Pancreas (tissue), 10 donors: ENCODE measurements at regions not wholly inside any gene's neighbourhood (a gene's known extent, or its start where the extent isn't known, plus 50 kb on each side); places are given as distances from the start of the nearest gene placed in this dataset.
"Not testable (repeated sequence)": the region's sequence is repeated elsewhere in the genome, so short reads cannot be mapped to it uniquely, and the experiment has no call there.

ENCODE experiments used
- ATAC-seq, 4 donors: fragments of 200-7000 bp; cut with Tn5 transposase; one replicate each; pipeline versions ENCODE4 v1.8.0 to v1.9.1; 2020; ENCODE audit warnings: mild to moderate bottlenecking in 4 of 4, moderate library complexity in 4 of 4
- DNase-seq, 6 donors: peaks; one replicate each; pipeline ENCODE4 v3.0.0-alpha.2; 2020
- FAIRE-seq: peaks from 2 replicates; lab custom pipeline; 2012; peaks lifted over from hg19 to GRCh38; lab: Jason Lieb, UNC
- H3K27ac ChIP-seq, 4 donors: fragments of 200-600 bp; sonication (generic); 1 replicate in 3 of 4; 2 replicates in 1 of 4; pipeline versions ENCODE4 v1.5.0 to v1.8.0; 2020
- H3K27me3 ChIP-seq, 4 donors: fragments of 200-600 bp; one replicate each; pipeline ENCODE4 v1.8.0; 2021
- H3K36me3 ChIP-seq, 3 donors: fragments of 200-600 bp; sonication (generic) in 1 of 3; one replicate each; pipeline versions ENCODE4 v1.5.0 to v1.8.0; 2020 to 2021
- H3K4me1 ChIP-seq, 3 donors: fragments of 200-600 bp; one replicate each; pipeline ENCODE4 v1.8.0; 2021
- H3K4me3 ChIP-seq, 4 donors: fragments of 200-600 bp; sonication (generic) in 2 of 4; one replicate each; pipeline versions ENCODE4 v1.5.0 to v1.8.0; 2020 to 2021
- H3K9me3 ChIP-seq, 4 donors: fragments of 200-600 bp; one replicate each; pipeline ENCODE4 v1.8.0; 2021
- WGBS, 2 donors: extraction: QIAGEN DNeasy Blood & Tissue Kit; methylation state at CpG; one replicate each; pipeline ENCODE4 v1.1.7; 2013; 5-methylcytosine and 5-hydroxymethylcytosine counted together
- intact Hi-C, 3 donors: fragments of 100-400 bp; cut with DNase I; formaldehyde crosslinking; loops; one replicate each; pipeline versions ENCODE4 v1.11.1 to v1.14.2; 2022
- TF ChIP-seq, protein P1 (sequence below), 4 donors: fragments of 200-600 bp; sonication (generic) in 3 of 4; IDR thresholded peaks; one replicate each; pipeline versions ENCODE4 v1.5.0 to v1.8.0; 2021; ENCODE audit warnings: antibody characterized with exemption in 4 of 4
- donor health status: healthy with polysubstance abuse.
- donor health status: DM: no; HTN: no; CAD: no; lungs with moderate emphysema.
- donor health status: DM: no; HTN: no; CAD: no.
- donor health status: control.
- donor health status: control.
- donor health status: Bipolar disorder and iron deficiency.
- donor health status: DM: yes; HTN: yes; CAD: no.
- donor health status: DM: no; HTN: no; CAD: no.
- donor health status: DM: no; HTN: no; CAD: no.
- donor health status: DM: yes; HTN: yes; CAD: no.

DNA sequence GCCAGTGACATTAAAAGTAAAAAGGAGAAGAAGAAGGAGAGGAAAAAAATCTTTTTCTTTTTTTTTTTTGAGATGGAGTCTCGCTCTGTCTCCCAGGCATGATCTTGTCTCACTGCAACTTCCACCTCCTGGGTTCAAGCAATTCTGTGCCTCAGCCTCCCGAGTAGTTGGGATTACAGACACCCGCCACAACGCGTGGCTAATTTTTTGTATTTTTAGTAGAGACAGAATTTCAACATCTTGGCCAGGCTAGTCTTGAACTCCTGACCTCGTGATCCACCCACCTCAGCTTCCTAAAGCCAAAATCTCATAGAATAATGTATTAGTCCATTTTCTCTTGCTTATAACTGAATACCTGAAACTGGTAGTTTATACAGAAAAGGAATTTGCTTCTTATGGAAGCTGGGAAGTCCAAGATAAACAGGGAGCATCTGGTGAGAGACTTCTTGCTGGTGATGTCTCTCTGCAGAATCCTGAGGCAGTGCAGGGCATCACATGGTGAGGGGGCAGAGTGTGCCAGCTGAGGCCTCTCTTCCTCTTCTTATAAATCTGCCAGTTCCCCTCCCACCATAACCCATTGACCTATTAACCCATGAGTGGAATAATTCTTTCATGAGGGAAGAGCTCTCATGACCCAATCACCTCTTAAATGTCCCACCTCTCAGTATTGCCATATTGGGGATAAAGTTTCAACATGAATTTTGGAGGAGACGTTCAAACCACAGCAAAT, 466.3 kb downstream of the GADD45G start:
- DNase-seq (no peak), ATAC-seq (no peak), FAIRE-seq (no peak)
- H3K4me1 ChIP-seq, result peaks cover 6 to 12% (median 7%) of the 10 kb centered on the region in 3 donors
- H3K27me3 ChIP-seq, result no peaks in the 10 kb centered on the region
- TF ChIP-seq, protein P1, sequence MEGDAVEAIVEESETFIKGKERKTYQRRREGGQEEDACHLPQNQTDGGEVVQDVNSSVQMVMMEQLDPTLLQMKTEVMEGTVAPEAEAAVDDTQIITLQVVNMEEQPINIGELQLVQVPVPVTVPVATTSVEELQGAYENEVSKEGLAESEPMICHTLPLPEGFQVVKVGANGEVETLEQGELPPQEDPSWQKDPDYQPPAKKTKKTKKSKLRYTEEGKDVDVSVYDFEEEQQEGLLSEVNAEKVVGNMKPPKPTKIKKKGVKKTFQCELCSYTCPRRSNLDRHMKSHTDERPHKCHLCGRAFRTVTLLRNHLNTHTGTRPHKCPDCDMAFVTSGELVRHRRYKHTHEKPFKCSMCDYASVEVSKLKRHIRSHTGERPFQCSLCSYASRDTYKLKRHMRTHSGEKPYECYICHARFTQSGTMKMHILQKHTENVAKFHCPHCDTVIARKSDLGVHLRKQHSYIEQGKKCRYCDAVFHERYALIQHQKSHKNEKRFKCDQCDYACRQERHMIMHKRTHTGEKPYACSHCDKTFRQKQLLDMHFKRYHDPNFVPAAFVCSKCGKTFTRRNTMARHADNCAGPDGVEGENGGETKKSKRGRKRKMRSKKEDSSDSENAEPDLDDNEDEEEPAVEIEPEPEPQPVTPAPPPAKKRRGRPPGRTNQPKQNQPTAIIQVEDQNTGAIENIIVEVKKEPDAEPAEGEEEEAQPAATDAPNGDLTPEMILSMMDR (IDR thresholded peaks at IDR 0.05), result no peak
- intact Hi-C loops, result no loop called here
- no peaks in the 10 kb centered on the region for H3K9me3 ChIP-seq
- 87 to 96% methylated on average over 7 of the region's 7 CpGs for WGBS, 2 donors
- no peaks in the 10 kb centered on the region for H3K36me3 ChIP-seq
- H3K27ac ChIP-seq, result peak overlapping the region in 1 of 4 donors; percentile 52
- no peak overlapping the region for H3K4me3 ChIP-seq

DNA sequence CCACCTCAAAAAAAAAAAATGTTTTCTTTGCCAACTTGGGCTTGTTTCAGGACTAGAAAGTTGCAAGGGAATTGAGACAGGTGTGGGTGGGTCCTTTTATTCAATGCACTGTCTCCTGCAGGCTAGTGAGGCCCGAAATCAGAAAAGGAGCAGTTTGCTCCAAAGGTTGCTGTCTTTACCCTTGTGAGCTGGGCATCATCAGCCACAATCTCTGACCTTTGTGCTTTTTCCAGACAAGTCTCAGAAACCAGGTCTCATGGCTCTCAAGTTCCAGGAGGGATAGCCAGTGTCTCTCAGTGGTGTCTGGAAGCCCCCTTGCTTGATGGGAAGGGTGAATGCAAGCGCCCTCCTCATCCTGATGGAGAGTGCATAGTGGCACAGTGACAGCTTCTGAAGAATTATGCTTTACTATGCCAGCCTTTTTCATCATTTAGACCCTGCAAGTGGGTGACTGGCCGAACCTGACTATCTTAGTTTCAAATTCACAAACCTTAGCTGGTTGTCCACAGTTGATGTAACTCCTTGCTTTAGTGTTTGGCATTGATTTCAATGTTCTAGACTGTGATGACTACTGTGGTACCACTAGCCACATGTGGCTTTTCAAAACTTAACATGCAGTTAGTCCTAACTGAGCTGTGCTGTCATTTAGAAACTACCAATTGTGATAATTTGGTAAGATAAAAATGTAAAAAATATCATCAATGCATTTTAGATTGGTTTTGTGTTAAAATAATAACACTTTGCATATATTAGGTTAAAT, 468.6 kb downstream of the GADD45G start:
- no peak overlapping the region for H3K27ac ChIP-seq
- DNase-seq, result no peak

DNA sequence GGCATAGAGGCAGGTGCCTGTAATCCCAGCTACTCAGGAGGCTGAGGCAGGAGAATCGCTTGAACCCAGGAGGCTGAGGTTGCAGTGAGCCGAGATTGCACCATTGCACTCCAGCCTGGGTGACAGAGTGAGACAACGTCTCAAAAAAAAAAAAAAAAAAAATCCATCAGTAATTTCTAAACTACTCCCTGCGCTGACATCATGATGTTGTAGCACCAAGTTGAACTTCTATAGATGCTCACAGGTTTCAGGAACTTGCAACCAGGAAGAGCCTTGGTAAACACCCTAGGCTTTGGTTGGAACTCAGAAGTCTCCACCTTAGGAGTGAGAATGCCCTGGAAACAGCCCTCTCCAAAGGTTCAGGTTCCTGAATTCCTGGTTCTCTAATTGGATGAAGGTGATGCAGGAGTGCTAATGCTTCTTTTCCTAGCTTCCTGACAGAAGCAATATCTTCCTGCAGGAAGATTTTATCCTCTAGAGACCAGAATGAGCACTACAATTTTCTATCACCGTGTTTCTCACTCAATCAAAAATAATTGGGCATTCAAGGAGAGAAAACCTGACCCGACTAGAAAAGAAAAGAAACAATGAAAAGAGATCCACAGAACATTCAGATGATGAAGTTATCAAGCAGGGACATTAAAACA, 469.6 kb downstream of the GADD45G start:
- intact Hi-C loops, result no loop called here
- no peaks in the 10 kb centered on the region for H3K27me3 ChIP-seq
- TF ChIP-seq, protein P1 (IDR thresholded peaks at IDR 0.05), result no peak
- H3K4me1 ChIP-seq, result peaks cover 4 to 12% (median 6%) of the 10 kb centered on the region in 3 donors
- 82 to 87% methylated on average over 6 of the region's 6 CpGs for WGBS, 2 donors
- H3K4me3 ChIP-seq, result no peak overlapping the region
- FAIRE-seq, result no peak
- no peak for DNase-seq
- ATAC-seq, result no peak
- no peaks in the 10 kb centered on the region for H3K36me3 ChIP-seq
- H3K27ac ChIP-seq, result no peak overlapping the region
- no peaks in the 10 kb centered on the region for H3K9me3 ChIP-seq

More for the DNA sequence above, 468.6 kb downstream of the GADD45G start:
- TF ChIP-seq, protein P1 (IDR thresholded peaks at IDR 0.05), result no peak
- H3K4me1 ChIP-seq, result peaks cover 6 to 12% (median 7%) of the 10 kb centered on the region in 3 donors
- no peaks in the 10 kb centered on the region for H3K9me3 ChIP-seq
- H3K27me3 ChIP-seq, result no peaks in the 10 kb centered on the region
- no peak for FAIRE-seq
- no peak for ATAC-seq
- H3K4me3 ChIP-seq, result no peak overlapping the region
- intact Hi-C loops, result no loop called here
- 83 to 86% methylated on average over 3 of the region's 3 CpGs for WGBS, 2 donors
- H3K36me3 ChIP-seq, result no peaks in the 10 kb centered on the region

DNA sequence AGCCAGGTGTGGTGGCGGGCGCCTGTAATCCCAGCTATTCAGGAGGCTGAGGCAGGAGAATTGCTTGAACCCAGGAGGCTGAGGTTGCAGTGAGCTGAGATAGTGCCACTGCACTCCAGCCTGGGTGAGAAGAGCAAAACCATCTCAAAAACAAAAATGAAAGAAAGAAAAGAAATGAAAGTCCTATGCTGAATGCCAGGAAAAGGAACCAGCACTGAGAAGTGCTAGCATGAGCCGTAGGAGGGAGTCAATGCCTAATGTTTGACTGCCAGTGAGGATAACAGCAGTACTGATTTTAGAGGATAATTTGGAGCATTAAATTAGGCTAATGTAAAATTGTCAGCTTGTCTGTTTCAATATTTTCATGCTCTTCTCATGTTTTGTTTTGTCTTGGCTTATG, 472.8 kb downstream of the GADD45G start:
- H3K36me3 ChIP-seq, H3K4me1 ChIP-seq, FAIRE-seq, intact Hi-C loops, H3K27me3 ChIP-seq, H3K27ac ChIP-seq, ATAC-seq, H3K4me3 ChIP-seq, DNase-seq, H3K9me3 ChIP-seq: not testable (repeated sequence)
- 94 to 95% methylated on average over 3 of the region's 3 CpGs for WGBS, 2 donors

DNA sequence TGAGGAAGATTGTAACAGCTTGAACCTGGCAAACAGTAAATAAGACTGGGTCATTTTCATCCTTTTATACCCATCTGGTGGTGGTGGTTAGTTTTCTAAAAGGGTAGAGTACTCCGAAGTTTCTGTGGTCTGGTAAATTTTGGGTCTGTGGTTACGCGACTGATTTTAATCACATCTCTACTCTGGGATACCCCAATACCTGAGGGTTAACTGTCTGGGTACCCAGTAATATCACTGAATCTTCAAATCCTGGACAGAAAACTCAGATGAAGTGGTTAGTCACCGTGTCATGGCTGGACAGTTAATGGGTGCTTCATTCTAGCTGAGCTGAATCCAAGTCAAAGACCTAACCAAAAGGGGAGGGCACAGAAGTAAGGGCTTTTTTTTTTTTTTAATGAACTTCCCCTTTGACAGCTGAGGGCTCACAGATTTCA, 474.2 kb downstream of the GADD45G start:
- intact Hi-C loops, result no loop called here
- TF ChIP-seq, protein P1 (IDR thresholded peaks at IDR 0.05), result no peak
- WGBS, 2 donors, result 85 to 88% methylated on average over 4 of the region's 4 CpGs
- ATAC-seq (no peak), FAIRE-seq (no peak), DNase-seq (no peak)
- no peak overlapping the region for H3K27ac ChIP-seq
- no peaks in the 10 kb centered on the region for H3K36me3 ChIP-seq
- no peaks in the 10 kb centered on the region for H3K4me1 ChIP-seq
- no peak overlapping the region for H3K4me3 ChIP-seq
- no peaks in the 10 kb centered on the region for H3K9me3 ChIP-seq
- H3K27me3 ChIP-seq, result no peaks in the 10 kb centered on the region
